HG03060 (cell line): ENCODE measurements at regions not wholly inside any gene's neighbourhood (a gene's known extent, or its start where the extent isn't known, plus 50 kb on each side); places are given as distances from the start of the nearest gene placed in this dataset.
"Not testable (repeated sequence)": the region's sequence is repeated elsewhere in the genome, so short reads cannot be mapped to it uniquely, and the experiment has no call there.

Source experiments
- ATAC-seq: cut with Tn5 transposase; IDR thresholded peaks from one replicate; pipeline ENCODE4 v1.9.1; 2021; ENCODE audit warnings: low read depth, moderate number of reproducible peaks; ENCODE audit not compliant: unreplicated experiment

GRCh38 chr10:105758209-105758998 lies 1117.3 kb downstream of the SORCS3 start:
- ATAC-seq: no peak

- no peak for ATAC-seq
These were observed 1116.2 kb downstream of the SORCS3 start for GRCh38 chr10:105757302-105757701.

- no peak for ATAC-seq
These were observed 1115.3 kb downstream of the SORCS3 start for GRCh38 chr10:105756386-105756785.

DNA sequence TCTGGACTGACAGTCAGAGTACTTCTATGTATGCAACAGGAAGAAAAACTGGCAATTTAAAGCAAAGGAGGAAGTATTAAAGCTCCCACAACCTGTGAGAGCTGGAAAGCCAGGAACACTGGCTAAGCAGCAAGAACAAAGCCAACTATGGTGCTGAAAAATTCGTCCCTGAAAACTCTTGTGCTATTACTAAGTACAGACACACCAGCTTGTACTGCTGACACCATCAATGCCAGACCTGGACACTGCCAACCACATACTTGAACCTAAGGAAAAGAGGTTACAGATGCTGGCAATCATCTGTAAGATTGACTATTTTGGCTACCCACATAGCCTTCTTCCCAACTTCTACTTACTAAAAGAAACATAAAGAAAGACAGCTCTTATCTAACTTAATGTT lies 1110.6 kb downstream of the SORCS3 start:
- no peak for ATAC-seq

DNA sequence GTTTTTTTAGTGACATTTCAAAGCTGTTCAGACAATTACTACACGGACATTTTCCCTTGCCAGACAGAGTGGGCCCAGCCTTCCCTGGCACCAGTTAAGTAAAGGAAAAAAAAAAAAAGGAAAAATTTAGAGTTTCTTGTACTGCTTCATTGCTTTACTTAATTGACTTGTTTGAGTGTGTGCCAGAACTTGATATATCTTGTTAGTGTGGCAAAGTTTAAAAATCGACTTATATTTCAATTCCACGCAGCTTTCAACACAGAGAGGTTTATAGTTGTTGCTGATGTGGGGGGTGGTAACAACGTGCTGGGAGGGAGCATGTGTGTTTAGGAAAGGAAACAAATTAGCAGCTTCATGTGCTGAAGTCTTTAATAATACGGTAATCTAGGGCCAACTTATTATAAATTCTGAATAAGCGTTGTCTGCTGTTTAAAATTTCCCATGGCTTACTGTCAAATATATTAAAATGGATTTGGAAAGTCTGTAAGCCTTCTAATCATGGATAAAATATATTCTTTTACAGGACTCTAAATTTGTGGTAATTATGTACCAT lies 1104.6 kb downstream of the SORCS3 start:
- no peak for ATAC-seq

GRCh38 chr10:105743343-105744056 lies 1102.4 kb downstream of the SORCS3 start:
- ATAC-seq: no peak

- ATAC-seq: no peak
These were observed 1101.8 kb downstream of the SORCS3 start for GRCh38 chr10:105742923-105743322.

DNA sequence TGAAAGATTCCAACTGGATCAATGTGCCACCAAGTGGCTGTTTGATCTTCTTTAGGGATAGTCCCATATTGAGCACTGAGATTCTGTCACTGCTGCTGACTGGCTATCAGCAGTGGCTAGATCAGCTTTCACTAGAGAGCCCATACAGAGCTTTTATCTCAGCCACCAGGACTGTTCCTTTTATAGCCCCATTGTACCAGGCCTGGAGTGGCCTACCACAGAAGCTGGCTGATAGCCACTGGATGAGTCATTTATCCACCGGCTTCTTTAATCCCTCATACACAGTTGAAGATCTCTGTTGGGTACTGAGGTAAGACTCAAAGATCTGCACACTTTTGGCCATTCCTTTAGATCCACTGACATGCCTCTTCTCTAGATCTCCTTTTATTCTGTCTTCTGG lies 1101.1 kb downstream of the SORCS3 start:
- ATAC-seq: no peak

- no peak for ATAC-seq
These were observed 1093.4 kb downstream of the SORCS3 start for GRCh38 chr10:105734479-105734878.

DNA sequence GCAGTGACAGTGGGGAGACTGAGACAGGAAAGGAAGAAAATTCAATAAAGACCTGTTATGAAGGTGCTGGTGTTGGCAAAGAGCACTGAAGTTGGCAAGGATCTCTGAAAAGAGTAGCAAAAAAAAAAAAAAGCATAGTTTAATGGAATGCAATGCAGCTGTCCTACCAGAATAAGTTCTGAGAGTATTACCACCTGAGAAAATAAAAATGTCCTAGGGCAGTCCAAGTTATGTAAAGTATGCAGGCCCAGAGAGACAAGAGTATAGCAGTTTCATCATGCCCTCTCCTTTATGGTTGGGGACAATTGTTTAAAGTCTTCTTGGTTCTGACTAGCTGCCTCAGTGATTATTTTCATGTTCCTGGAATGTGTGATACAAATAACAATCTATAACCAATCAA lies 1092.8 kb downstream of the SORCS3 start:
- no peak for ATAC-seq

GRCh38 chr10:105729428-105729827 lies 1088.3 kb downstream of the SORCS3 start:
- ATAC-seq: no peak

- ATAC-seq: not testable (repeated sequence)
These were observed 1086.5 kb downstream of the SORCS3 start for GRCh38 chr10:105727586-105727985.

- ATAC-seq: no peak
These were observed 1086.0 kb downstream of the SORCS3 start for GRCh38 chr10:105727131-105727530.

DNA sequence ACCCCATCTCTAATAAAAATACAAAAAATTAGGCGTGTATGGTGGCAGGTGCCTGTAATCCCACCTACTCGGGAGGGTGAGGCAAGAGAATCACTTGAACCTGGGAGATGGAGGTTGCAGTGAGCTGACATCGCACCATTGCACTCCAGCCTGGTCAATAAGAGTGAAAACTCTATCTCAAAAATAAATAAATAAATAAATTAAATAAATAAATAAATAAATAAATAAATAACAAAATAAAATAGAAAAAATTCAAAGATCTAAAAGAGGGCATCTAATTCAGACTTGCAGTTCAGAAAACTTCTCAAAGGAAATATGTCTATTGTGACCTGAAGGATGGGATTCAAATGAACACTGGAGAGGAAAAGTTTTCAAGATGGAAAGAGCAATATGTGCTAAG lies 1085.1 kb downstream of the SORCS3 start:
- no peak for ATAC-seq

- no peak for ATAC-seq
These were observed 1083.9 kb downstream of the SORCS3 start for GRCh38 chr10:105725007-105725406.

DNA sequence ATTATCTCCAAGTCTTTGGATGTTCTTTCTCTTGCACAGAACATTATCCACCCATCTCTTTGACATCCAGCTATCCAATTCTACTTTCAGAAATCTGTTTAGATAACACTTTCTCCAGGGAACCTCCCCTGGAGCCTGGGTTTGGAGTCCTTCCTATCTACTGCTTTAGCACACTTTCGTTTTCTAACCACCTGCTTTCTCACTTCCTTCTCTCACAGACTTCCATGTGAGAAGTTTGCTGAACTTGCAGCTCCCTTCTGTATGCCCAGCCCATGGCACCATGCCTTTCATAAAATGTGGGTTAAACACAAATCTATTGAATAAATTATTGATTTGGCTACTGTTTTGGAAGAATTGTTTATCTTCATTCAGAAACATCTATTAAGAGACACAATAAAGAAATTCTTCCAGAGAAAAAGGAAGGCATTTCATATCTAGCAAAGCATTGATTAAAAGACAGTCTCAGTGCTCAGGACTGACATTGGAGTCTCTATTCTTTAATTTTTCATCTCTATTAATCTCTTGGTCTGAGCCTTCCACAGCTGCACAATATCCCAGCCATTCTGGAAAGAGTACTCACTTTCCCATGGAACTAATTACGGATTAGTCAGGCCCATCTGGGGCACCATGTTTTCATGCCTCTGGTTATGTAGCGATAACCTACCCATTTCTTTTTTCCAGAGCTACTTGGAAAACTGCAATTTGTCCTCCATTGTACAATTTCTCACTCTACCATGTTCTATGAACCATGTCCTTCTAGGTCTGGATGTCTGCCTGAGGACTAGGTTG lies 1077.3 kb downstream of the SORCS3 start:
- ATAC-seq: no peak

- no peak for ATAC-seq
These were observed 1073.6 kb downstream of the SORCS3 start for GRCh38 chr10:105714728-105715127.

DNA sequence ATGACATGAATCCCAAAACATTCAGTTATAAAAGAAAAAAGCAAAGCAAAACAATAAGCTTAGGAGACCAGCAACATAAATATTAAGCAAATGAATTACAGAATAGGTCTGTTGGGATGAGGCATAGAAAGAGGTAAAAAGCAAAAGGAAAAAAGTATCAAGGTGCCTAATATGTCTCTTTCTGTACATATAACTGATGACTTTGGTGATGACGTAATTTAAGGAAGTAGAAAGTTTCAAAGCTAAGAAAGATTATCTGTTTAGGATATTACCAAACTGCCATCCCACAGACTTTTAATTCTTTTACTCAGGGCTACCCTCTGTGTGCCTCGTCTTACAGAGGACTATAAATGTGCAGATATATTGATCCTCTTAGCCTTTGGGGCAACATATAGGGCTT lies 1066.5 kb downstream of the SORCS3 start:
- ATAC-seq: no peak

DNA sequence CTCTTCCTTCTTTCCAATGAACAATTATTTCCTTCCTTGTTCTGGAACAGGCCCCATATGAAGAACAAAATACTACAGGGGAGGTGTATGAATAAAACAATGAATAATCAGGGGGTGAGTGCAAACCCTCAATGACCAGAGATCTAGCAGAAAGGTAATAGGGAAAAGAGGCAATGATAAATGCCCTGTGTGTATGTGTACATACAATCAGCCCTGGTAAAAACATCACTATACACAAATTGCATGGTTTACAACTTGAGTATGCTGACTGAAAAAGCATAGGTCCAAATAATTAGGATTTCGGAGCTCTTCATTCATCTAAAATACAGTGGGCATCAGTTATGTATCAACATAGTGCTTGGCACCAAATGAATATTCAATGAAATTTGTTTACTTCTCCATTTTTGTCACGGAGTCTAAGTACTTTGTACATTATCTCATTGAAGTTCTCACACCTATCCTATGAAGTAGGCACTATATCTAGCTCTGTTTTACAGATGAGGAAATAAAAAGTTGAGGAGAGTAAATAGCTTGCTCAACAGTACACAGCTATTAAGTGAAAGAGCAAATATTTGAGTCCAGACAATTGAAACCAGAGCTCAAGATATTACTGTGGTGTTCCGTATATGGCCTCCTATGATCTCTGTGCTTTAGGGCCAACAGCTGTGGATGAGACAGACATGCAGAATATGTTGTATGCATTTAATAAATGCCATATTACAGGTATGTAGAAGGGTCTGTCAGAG lies 1065.4 kb downstream of the SORCS3 start:
- no peak for ATAC-seq

DNA sequence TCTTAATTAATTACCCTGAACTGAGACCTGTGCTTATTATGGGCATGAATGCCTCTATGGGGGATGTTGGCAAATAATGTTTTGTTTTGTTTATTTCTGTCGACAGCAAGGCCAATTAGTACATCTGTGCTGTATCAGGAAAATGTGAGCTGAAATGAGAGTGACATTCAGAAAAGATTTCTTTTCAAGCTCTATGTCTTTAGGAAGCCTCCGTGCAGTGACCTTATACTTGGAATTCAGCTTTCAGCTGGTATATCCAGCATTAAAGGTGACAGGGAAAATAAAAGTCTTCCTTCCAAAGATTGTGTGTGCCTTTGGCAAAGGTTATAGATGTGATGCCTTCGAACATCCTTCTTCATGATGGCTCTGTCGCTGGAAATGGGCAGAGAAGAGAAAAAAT lies 1061.1 kb downstream of the SORCS3 start:
- no peak for ATAC-seq
